ENCODE measurements at regions not wholly inside any gene's neighbourhood (a gene's known extent, or its start where the extent isn't known, plus 50 kb on each side); places are given as distances from the start of the nearest gene placed in this dataset.
A peak's percentile ranks its signal among the peaks of the same experiment; 100 is the strongest.

GRCh38 chr11:70486731-70487130 is 88.4 kb downstream of the CTTN start:
- DNase-seq (peak; percentile 20), ATAC-seq (ENCODE audit: poor library complexity) (no peak)
- intact Hi-C loops (cut with DNase I), result no loop called here

DNA sequence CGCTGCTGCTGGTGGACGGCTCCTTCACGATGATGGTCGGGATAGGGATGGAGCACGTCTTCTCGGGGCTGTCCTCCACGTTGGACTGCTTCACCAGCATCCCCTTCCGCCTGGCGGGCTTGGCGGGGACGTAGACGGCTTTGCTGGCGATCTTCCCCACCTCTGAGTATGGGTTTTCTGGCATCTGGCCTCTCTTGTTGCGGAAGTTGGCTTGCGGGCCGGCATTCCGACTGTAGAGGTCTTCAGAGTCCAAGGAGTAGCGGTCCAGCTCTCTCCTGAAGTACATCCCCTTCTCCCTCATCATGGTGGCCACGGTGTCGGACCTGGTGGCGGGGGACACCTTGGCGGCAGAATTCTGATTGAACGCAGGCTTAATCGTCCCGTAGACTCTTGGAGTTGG is 88.8 kb downstream of the CTTN start:
- peak; percentile 33 for DNase-seq
- no peak for ATAC-seq (ENCODE audit: poor library complexity)
- intact Hi-C loops (cut with DNase I), result no loop called here

GRCh38 chr11:70487756-70488155 is 89.4 kb downstream of the CTTN start:
- DNase-seq, result peak; percentile 28
- ATAC-seq (ENCODE audit: poor library complexity), result no peak
- intact Hi-C loops (cut with DNase I), result no loop called here

DNA sequence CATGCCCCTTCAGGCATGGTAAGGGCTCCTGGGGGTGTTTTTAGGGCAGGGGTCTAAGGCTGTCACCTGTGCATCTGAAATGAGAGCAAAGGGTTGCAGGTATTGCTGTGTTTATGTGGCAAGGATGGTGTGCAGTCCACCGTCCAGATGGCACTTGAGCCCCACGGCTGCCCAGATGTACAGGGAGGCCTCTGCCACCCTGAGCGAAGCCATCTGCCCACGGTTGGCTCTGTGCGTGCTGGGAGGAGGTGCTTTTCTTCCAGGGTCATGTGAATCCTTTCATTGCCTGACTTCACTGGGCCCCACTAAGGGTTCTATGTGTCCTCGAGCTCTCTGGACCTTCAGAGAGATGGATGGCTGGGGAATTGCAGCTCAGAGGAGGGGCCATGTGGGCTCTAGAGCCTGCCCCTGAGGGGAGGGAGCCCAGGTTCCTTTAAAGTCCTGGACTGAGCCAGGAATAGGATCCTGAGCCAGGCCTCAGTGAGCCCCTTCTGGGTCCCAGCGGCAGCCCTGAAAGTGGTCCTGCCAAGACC is 89.9 kb downstream of the CTTN start:
- ATAC-seq (ENCODE audit: poor library complexity), result no peak
- peak; percentile 20 for DNase-seq
- intact Hi-C loops (cut with DNase I), result no loop called here

GRCh38 chr11:70489276-70489675 is 90.9 kb downstream of the CTTN start:
- intact Hi-C loops (cut with DNase I), result no loop called here
- peak; percentile 20 for DNase-seq
- ATAC-seq (ENCODE audit: poor library complexity), result no peak

DNA sequence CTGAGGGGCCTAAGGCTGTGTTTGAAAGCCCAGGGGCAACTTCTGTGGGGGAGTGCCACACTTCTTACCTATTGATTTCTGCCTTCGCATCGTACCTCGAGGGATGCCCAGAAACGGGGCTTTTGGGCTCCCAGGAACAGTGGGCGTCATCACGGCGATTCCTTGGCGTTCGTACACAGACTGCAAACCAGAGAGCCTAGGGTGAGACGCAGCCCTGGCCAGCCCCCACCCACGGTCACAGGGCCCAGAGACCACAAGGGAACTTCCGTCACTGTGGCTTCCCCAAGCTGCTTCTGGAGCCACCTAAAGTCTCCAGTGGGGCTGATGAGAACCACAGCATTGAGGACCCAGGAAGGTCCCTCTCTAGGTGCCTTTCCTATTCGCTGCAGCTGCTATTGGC is 91.9 kb downstream of the CTTN start:
- ATAC-seq (ENCODE audit: poor library complexity) (no peak), DNase-seq (peak; percentile 32)
- intact Hi-C loops (cut with DNase I), result no loop called here

DNA sequence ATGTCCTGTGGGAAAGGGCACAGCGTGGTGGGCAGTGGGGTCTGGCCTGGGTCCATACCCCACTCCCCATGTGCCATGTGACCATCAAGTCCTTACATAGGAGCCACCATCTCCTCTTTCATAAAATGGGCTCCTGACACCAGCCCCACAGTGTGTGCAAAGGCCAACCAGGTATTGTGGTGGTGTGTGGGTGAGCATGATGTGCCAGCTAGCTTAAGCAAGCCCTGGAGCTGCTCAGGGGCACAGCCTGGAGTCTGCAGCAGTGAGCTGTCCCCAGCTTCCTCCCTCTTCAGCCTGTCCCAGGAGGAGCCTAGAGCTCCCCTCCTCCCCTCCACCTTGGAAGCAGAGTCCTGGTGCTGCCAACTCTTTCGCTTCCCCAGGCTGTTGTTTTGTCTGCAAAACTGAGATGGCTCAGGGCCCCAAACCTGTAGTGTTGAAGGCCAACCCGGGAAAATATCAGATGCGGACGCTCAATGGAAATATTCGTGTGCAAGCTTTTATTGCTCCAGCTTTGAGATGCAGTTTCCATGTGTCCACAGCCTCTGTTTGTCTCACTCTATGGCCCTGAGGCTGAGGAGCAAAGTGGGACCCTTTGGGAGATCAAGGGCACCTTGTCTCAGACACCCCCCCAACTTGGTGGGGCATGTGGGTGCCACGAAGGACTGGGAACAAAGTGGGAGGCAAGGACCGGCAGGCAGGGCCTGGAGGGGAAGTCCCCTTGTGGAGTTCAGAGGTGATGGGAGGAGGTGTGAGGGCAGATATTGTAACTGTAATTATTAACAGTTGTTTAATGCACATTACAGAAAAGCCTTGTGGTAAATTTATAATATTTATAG is 92.6 kb downstream of the CTTN start:
- peak; percentile 17 for DNase-seq
- intact Hi-C loops (cut with DNase I), result no loop called here

DNA sequence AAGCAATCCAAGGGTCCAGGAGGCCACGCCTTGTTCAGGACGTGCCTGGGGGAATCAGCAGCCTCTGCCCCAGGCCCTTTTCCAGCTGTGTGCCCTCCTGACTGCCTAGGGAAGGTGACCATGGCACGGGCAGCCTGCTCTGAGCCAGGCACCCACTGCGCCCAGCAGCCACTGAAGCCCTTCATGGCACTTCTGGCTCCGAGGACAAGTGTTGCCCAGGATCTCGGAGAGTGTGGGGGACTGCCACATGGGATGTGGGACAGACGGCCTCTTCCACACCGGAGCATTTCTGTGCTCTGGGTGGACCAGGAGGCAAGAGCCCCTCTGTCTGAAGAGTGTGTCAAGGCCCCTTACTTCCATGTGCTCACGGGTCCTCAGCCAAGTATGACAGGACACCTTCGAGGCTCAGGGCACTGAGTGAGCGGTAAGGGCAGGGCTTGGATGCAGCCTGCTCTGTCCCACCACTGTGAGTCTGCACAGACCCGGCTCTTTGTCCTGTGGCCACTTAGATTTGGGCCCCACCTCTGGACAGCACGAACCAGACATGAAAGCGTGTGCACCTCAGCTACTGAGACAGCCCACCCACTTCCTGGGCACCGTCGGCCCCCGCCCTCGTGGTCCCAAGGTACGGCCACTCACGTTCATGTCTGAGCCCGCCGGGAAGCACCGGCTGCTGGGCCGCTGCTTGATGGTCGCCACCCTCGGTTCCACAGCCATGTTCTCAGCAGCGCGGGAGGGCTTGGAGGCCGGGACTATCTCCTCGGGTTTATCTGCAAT is 93.6 kb downstream of the CTTN start:
- intact Hi-C loops (cut with DNase I), result no loop called here
- peak; percentile 41 for DNase-seq
- no peak for ATAC-seq (ENCODE audit: poor library complexity)

More for the DNA sequence above, 92.6 kb downstream of the CTTN start:
- ATAC-seq (ENCODE audit: poor library complexity), result no peak

DNA sequence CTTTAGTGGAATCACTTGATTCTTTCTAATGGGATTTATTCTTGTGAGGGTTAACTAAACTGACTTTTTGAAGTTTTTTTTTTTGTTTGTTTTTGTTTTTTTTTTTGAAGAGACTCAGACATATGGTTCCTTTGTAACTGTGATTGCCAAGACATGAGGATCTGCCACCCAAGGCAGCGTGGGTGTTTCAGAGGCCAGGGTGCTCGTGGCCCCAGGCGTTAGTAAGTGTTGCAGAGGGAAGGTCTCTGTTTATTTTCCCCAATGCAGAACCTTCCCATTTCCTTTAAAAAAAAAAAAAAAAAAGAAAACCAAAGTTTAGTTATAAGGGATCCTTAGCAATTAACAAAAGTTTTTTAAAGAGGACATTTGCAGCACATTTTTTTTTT is 94.8 kb downstream of the CTTN start:
- no peak for DNase-seq
- no peak for ATAC-seq (ENCODE audit: poor library complexity)
- intact Hi-C loops (cut with DNase I), result no loop called here

DNA sequence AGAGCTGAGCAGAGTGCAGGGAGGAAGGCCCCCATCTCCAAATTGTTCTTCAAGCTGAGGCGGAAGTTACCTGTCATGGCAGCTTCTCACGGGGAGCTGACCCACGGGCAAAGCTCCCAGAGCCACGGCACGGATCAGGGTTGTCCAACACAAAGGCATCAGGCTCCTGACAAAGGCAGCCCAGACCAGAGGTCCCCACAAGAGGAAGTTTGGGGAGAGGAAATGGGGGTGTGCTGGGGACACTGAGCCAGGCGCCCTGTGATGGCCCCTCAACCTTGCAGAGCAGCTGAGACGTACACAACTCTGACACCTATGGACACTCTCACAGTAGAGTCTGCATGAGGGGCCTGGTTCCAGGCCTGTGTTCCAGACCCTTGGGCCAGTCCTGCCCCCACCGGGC is 95.6 kb downstream of the CTTN start:
- peak; percentile 16 for DNase-seq
- ATAC-seq (ENCODE audit: poor library complexity), result no peak
- intact Hi-C loops (cut with DNase I), result no loop called here

GRCh38 chr11:70494559-70495350 is 96.4 kb downstream of the CTTN start:
- peak; percentile 19 for DNase-seq
- ATAC-seq (ENCODE audit: poor library complexity), result no peak

GRCh38 chr11:70495351-70496310 is 97.3 kb downstream of the CTTN start:
- no peak for ATAC-seq (ENCODE audit: poor library complexity)
- intact Hi-C loops (cut with DNase I), result no loop called here
- peak; percentile 35 for DNase-seq

More at GRCh38 chr11:70494559-70495350, 96.4 kb downstream of the CTTN start:
- intact Hi-C loops (cut with DNase I), result no loop called here

- DNase-seq, result peak; percentile 14
- intact Hi-C loops (cut with DNase I), result no loop called here
- ATAC-seq (ENCODE audit: poor library complexity), result no peak
Observed at GRCh38 chr11:70496591-70497535, 98.5 kb downstream of the CTTN start.

DNA sequence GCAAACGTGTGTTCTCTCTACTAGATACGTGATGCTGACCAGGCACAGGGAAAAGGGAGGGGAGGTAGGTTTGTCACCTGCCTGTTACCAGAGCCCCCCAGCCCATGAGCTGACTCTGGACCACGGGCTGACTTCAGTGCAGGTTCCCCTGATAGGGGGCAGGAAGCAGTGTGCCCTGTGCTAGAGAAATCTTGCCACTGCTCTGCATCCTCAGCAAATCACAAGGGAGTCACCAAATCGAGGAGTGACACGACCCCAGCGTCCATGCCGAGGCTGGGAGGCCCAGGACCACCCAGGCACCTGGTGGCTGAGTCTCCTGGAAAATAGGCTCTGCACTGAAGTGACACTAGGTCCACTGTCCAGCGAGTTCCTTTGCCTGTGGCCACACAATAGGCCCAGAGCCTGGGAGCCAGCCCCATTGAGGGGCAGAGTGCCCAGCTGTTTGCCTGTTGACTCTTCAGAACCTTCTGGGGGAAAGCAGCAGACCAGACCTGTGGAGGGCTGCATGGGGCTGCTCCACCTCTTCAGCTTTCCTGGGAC is 99.3 kb downstream of the CTTN start:
- ATAC-seq (ENCODE audit: poor library complexity) (no peak), DNase-seq (peak; percentile 26)
- intact Hi-C loops (cut with DNase I), result no loop called here

DNA sequence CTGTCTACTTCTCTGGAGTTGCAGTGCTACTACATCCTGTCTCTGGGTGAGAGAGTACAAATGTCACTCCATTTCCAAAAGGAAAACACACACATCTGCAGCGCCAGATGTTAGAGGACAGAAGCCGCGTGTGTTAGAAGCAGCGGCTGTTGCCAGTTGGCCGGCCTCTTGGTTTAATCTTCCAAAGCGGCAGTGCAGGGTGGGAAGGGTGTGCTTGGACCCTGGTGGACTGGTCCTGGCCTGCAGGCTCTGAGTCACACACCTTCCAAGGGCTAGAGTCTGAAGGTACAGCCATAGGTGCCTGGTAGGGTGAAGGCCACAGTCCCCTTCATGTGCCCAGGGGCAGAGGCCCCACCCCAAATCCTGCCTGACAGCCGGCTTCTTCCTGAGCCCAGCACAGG is 99.8 kb downstream of the CTTN start:
- ATAC-seq (ENCODE audit: poor library complexity), result peak; percentile 24
- DNase-seq, result peak; percentile 65
- intact Hi-C loops (cut with DNase I), result no loop called here

DNA sequence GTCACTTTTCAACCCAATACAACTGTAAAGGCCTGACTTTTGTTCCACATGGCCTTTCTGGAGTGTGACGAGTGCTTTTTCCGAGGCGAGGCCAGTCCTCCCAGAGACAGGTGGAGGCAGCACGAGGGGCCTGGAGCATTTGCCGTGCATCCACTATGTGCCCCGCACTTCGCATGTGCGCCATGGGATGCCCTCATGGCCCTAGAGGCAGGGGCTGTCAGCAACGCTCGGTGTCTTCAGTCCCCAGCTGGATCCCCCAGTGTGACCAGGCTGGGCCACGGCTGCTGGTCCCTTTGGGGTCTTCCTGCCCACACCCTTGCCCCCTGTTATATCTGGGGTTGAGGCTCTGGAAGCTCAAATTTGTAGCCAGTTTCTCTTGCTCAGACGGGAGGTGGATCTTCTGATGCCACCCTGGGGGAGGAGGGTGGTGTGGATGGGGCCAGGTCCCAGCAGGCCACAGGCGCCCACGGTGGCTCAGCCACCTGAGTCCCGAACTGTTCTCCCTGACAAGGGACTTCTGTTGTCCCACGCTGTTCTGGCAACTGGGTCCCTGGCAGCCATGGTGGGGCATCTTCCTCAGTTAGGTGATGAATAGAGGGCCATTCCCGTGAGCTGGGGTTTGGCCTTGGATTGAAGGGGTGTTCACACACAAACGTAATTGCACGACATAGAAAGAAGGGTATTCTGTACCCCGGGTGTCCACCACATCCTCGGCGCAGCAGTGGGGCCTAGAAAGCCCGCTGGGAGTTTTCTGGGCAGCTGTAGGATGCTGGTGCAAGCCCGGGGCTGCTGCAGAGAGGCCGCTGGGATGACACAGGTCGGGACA is 100.9 kb downstream of the CTTN start:
- DNase-seq (peak; percentile 29), ATAC-seq (ENCODE audit: poor library complexity) (no peak)
- intact Hi-C loops (cut with DNase I), result no loop called here
